NCI-H128 (cell line): ENCODE measurements at regions not wholly inside any gene's neighbourhood (a gene's known extent, or its start where the extent isn't known, plus 50 kb on each side); places are given as distances from the start of the nearest gene placed in this dataset.
"Not testable (repeated sequence)": the region's sequence is repeated elsewhere in the genome, so short reads cannot be mapped to it uniquely, and the experiment has no call there.

ENCODE experiments used
- DNase-seq: peaks from one replicate; lab custom pipeline; 2025; ENCODE audit not compliant: unreplicated experiment; lab: John Stamatoyannopoulos, UW

- DNase-seq: no peak
Measured at GRCh38 chr22:26914519-26915185, 257.3 kb downstream of the MIAT start.

- DNase-seq: no peak
Measured at GRCh38 chr22:26916236-26916635, 258.8 kb downstream of the MIAT start.

GRCh38 chr22:26918226-26918625 lies 260.8 kb downstream of the MIAT start:
- no peak for DNase-seq

DNA sequence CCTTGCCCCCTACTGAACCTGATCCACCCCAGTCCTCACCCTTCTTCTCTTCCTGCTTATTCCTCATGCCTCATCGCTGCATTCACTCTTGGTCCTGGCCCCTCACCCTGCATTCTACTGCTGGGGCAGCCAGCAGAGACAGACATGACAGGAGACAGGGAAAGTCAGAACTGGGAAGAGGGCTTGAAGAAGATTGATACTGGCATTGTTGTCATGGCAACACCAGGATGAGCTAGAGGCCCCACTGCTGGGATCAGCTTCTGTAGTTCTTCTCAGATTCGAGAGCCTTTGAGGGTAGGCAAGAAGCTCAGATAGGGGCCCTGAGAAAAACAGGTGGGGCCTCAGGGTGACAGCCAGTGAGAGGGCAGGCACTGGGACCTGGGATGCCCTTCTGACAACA lies 264.3 kb downstream of the MIAT start:
- DNase-seq: no peak

GRCh38 chr22:26922806-26923205 lies 265.4 kb downstream of the MIAT start:
- DNase-seq: no peak

GRCh38 chr22:26923531-26923930 lies 266.1 kb downstream of the MIAT start:
- DNase-seq: no peak

GRCh38 chr22:26927821-26928220 lies 270.4 kb downstream of the MIAT start:
- no peak for DNase-seq

DNA sequence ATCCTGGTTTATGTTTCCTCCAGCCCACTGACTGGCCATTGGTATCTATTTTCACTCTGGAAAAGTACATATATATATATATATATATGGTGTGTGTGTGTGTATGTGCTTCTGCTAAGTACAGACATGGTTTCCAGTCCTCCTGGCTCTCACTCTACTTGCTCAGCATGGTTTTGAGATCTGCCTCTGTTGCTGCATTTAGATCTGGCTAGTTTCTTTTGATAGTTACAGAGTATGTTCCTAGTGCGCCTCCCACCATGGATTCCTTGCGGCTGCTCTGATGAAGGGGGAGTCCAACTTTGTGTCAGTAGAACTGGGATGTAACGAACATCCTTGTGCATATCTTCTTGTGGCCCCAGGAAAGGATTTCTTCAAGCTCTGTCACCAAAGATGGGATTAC lies 274.1 kb downstream of the MIAT start:
- no peak for DNase-seq

- no peak for DNase-seq
Measured at GRCh38 chr22:26933105-26933590, 275.8 kb downstream of the MIAT start.

DNA sequence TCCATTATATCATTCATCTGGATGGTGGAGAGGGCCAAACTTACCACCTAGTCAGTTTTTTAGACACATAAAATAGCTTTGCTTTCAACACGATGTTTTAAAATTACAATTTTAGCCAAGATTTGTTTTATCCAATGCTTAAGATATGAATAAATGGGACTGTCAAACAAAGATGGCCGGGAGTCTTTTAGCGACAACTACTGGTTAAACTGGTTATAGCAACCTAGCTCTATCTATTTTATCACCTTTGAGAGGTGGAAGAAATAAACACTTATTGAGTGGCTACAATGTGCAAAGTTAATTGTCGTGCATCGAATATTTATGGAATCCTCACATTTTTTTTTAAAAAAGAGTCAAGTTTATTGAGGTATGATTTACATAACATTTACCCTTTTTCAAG lies 279.8 kb downstream of the MIAT start:
- DNase-seq: no peak

GRCh38 chr22:26939466-26939865 lies 282.1 kb downstream of the MIAT start:
- no peak for DNase-seq

GRCh38 chr22:26941896-26942636 lies 284.7 kb downstream of the MIAT start:
- no peak for DNase-seq

DNA sequence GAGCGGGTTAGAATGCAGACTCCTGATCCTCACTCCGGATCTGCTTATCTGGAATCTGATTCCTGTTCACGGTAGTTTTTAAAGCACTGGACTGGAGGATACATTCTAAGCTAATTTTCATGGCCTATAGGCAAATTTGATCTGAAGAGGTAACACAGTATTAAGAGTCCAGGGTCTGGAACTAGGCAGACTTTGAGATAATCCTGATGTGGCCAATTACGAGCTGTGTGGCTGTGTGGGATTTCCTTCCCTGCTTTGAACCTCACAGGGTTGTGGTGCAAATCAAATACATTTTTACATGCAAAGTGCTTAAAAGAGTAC lies 285.2 kb downstream of the MIAT start:
- DNase-seq: no peak

DNA sequence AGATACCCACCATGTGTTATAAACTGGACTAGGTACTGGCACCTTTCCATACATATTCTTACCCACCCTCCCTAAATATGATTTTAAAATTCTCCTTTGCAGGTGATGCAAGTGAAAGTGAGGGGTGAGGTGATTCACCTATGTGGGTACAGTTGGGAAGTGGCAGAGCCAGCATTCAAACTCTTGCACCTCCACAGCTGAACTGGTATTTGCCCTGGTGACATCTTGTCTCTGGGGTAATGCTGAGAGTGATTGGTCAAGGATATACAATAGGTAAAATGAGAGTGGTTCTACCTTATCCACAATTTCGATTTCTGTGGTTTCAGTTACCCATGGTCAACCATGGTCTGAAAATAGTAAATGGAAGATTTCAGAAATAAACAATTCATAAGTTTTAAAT lies 288.2 kb downstream of the MIAT start:
- no peak for DNase-seq

DNA sequence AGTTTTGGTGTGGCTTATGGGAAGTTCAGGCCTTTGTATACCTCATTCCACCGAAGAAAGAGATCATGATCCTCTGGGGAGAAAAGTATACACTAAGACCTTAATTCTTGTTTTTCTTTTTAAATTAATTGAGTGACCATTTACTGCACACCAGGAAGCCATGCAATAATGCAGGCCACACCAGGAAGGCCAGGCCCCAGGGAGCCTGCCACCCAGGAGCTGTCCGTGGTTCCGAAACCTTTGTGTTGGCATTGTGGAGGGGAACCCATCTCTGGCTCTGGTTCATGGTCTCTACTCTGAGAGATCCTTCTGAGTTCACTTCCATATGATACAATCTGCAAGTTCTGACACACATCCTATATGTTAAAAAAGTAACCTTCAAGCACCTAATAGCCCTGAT lies 291.8 kb downstream of the MIAT start:
- no peak for DNase-seq

DNA sequence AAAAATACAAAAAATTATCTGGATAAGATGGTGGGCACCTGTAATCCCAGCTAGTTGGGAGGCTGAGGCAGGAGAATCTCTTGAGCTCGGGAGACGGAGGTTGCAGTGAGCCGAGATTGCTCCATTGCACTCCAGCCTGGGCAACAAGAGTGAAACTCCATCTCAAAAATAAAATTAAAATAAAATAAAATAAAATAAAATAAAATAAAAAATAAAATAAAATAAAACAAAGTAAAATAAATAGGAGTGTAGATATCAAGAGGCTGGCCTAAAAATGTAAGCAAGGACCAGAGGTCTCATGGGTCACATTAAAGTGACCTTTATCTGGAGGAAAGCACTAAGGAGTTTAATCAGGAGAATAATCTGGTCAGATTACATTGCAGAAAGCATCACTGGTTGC lies 293.8 kb downstream of the MIAT start:
- not testable (repeated sequence) for DNase-seq

DNA sequence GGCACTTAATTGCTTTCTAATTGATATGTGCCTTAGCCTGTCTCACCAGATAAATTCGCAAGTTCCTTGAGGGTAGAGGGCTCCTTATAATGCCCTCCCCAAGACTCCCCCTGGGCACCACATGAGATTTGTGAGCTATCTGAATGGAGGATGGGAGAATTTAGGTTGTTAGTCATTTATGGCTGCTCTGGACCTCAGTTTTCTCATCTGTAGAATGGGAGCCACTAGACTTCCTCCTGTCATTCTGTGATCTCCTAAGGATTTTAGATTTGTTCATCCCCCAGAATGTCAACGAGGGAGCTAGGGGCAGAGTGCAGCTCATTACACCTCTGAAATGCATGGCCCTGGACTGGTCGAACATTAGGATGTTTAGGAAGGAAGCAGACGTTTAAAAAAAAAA lies 294.6 kb downstream of the MIAT start:
- no peak for DNase-seq

- DNase-seq: no peak
Measured at GRCh38 chr22:26952451-26953011, 295.1 kb downstream of the MIAT start.

DNA sequence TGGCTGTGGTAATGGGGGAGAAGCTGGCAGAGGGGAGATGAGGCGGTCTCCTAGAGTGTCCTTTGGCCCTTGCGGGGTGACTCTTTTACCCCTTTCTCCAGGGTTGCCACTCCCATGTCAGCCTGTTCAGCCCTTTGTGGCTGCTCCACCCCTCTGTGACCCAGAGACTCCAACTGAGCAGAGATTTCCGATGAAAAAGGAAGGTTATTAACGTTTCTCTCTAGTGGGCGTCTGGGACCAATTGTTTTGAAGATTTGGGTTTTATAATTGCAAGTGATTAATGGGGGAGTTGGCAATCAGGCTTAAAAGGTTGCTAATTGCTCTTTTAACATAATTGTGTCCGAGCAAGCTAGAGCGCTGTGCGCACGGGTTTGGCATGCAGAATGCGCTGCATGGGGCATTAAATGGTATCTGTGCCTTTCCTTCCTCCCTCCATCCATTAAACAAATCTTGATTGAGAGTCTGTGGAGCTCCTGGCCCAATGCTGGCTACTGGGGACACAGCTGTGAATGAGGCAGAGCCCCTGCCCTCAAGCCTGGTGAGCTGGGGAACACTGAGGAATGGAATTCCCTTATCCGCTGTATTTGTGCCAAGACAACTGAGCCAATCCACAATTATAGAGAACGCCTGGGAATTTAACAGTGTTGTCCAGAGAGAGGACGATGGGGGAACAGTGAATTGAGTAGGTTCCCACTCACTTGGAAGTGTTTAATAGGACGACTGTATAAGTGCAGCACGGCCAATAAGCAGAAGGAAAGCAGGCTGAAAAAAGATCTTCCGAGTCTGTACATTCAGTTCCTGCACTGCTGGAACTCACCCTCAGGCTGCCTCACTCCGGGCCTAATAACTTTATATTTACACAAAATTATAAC lies 295.9 kb downstream of the MIAT start:
- DNase-seq: no peak

DNA sequence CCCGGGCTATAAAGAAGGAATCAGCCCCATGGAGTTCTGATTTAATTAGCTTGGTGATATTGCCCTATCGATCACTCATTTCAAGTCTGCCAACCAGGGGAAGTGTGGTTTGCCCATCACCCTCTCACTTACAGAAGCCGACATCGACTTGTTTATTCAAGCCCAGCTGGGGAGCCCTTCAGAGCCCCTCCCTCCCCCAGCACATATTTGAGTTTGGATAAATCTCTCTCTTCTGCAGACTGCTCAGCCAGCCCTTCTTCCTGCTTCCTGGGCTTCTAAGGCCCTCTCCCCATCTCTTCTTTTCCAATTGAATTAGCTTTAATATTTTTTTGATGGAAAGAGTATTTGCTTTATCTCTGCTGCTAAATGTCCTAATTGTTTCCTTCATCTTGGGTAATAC lies 299.0 kb downstream of the MIAT start:
- DNase-seq: no peak

DNA sequence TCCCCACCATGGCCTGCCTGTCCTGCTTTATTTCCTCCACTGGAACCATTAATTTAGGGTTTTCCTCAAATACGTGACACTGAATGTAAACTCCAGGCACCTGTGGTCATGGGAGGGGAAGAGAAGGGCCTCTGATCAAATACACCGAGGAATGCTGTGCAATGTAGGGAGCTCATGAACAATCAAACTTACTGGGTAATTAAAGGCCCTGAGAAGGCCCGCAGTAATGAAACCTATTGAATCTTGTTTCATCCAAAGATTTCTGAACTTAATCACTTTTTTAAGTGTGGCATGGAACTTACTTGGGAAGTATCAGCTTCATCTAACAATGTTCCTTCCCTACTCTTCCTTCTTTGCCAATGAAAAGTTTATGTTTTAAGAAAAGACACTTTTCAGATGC lies 299.8 kb downstream of the MIAT start:
- DNase-seq: no peak

- DNase-seq: no peak
Measured at GRCh38 chr22:26957897-26958296, 300.5 kb downstream of the MIAT start.
